Endothelial cell of hepatic sinusoid (primary cell): ENCODE measurements at regions not wholly inside any gene's neighbourhood (a gene's known extent, or its start where the extent isn't known, plus 50 kb on each side); places are given as distances from the start of the nearest gene placed in this dataset.
"Not testable (repeated sequence)": the region's sequence is repeated elsewhere in the genome, so short reads cannot be mapped to it uniquely, and the experiment has no call there.

ENCODE experiments used
- in situ Hi-C: cut with HindIII; loops from 2 replicates; pipeline ENCODE4 v1.10.0; 2017; ENCODE audit warnings: low sequenced_read_pairs

- in situ Hi-C loops: loop anchor here (5.0 kb wide), 1 partner anchor 76 kb away; no protein-coding TSS in a partner anchor
Observed at GRCh38 chrX:43188296-43188695, 410.3 kb upstream of the PPP1R2C start.

GRCh38 chrX:43211570-43211969, 433.6 kb upstream of the PPP1R2C start:
- in situ Hi-C loops: no loop called here

GRCh38 chrX:43218198-43218597, 437.9 kb upstream of the MAOA start:
- in situ Hi-C loops: no loop called here

- in situ Hi-C loops: no loop called here
Observed at GRCh38 chrX:43224496-43224895, 431.6 kb upstream of the MAOA start.

- in situ Hi-C loops: no loop called here
Observed at GRCh38 chrX:43225626-43226328, 430.3 kb upstream of the MAOA start.

- in situ Hi-C loops: no loop called here
Observed at GRCh38 chrX:43238461-43238945, 417.6 kb upstream of the MAOA start.

- in situ Hi-C loops: no loop called here
Observed at GRCh38 chrX:43239356-43239755, 416.7 kb upstream of the MAOA start.

GRCh38 chrX:43255596-43255995, 400.5 kb upstream of the MAOA start:
- in situ Hi-C loops: no loop called here

- in situ Hi-C loops: no loop called here
Observed at GRCh38 chrX:43266487-43266886, 389.6 kb upstream of the MAOA start.

GRCh38 chrX:43267652-43268051, 388.4 kb upstream of the MAOA start:
- in situ Hi-C loops: no loop called here

GRCh38 chrX:43269201-43269600, 386.9 kb upstream of the MAOA start:
- in situ Hi-C loops: no loop called here

GRCh38 chrX:43277879-43278278, 378.2 kb upstream of the MAOA start:
- in situ Hi-C loops: no loop called here

GRCh38 chrX:43278440-43278839, 377.7 kb upstream of the MAOA start:
- in situ Hi-C loops: no loop called here

GRCh38 chrX:43279341-43279808, 376.7 kb upstream of the MAOA start:
- in situ Hi-C loops: no loop called here

GRCh38 chrX:43283187-43283586, 372.9 kb upstream of the MAOA start:
- in situ Hi-C loops: no loop called here

- in situ Hi-C loops: not testable (repeated sequence)
Observed at GRCh38 chrX:43311625-43312024, 344.5 kb upstream of the MAOA start.

- in situ Hi-C loops: no loop called here
Observed at GRCh38 chrX:43313035-43313434, 343.1 kb upstream of the MAOA start.

GRCh38 chrX:43314525-43314924, 341.6 kb upstream of the MAOA start:
- in situ Hi-C loops: no loop called here

GRCh38 chrX:43315622-43316021, 340.5 kb upstream of the MAOA start:
- in situ Hi-C loops: no loop called here

- in situ Hi-C loops: no loop called here
Observed at GRCh38 chrX:43316146-43316545, 340.0 kb upstream of the MAOA start.

- in situ Hi-C loops: no loop called here
Observed at GRCh38 chrX:43317378-43317777, 338.7 kb upstream of the MAOA start.

GRCh38 chrX:43328358-43328946, 327.6 kb upstream of the MAOA start:
- in situ Hi-C loops: no loop called here
